RWPE1 (cell line): ENCODE measurements at regions not wholly inside any gene's neighbourhood (a gene's known extent, or its start where the extent isn't known, plus 50 kb on each side); places are given as distances from the start of the nearest gene placed in this dataset.

Experiments used
- CTCF ChIA-PET: fragments of 350-600 bp; sonication (Branson Sonifier 250); formaldehyde crosslinking; extraction: SDS; loops from one replicate; lab custom pipeline; 2021; lab: Yijun Ruan, JAX
- POLR2A ChIA-PET: fragments of 400-600 bp; formaldehyde crosslinking; extraction: SDS; loops from one replicate; lab custom pipeline; 2020; ENCODE audit warnings: antibody characterized with exemption; ENCODE audit not compliant: low non-redundant PET; lab: Yijun Ruan, JAX
- DNase-seq: peaks from one replicate; pipeline ENCODE4 v3.0.0; 2012; ENCODE audit warnings: low spot score
- H3K27ac ChIP-seq: fragments of 450-650 bp; 2 replicates; pipeline ENCODE4 v1.5.1; 2017
- CTCF ChIP-seq: fragments of 450-650 bp; conservative IDR thresholded peaks from 2 replicates; pipeline ENCODE4 v1.5.1; 2017; ENCODE audit warnings: low read depth, mild to moderate bottlenecking

DNA sequence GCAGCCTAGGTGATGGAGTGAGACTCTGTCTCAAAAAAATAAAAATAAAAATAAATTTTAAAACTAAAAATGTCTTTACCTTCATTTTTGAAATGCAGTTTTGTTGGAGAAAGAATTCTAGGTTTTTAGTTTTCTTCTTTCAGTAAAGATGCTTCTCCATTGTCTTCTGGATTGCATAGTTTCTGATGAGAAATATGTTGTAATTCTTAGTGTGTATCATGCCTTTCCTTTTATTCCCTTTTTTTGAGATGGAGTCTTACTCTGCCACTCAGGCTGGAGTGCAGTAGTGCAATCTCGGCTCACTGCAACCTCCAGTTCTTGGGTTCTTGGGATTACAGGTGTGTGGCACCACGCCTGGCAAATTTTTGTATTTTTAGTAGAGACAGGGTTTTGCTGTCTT lies 130.0 kb upstream of the FBXO11 start:
- no peak for DNase-seq
- TF ChIP-seq CTCF: no peak
- ChIA-PET POLR2A (no interaction called here), CTCF (no interaction called here)
- no peak overlapping the region for H3K27ac ChIP-seq

DNA sequence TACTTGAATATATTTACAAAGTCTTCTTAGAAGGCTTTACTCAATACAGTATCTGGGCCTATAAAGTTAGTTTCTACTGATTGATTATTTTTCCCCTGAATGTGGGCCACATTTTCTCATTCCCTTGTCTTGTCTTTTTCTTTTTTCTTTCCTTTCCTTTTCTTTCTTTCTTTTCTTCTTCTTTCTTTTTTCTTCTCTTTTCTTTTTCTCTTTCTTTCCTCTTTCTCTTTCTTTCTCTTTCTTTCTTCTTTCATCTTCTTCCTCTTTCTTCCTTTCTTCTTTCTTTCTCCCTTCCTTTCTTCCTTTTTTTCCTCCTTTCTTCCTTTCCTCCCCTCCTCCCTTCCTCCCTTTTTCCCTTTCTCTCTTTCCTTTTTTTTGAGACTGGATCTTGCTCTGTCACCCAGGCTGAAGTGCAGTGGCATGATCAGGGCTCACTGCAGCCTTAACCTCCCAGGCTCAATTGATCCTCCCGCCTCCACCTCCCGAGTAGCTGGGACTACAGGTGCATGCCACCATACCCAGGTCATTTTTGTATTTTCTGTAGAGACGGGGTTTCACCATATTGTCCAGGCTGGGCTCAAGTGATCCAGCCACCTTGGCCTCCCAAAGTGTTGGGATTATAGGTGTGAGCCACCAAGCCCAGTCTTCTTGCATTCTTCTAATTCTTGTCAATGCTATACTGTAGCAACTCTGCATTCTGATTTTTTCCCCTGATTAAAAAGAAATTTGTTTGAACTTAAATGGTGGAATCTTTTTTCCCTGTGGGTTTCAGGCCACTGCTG lies 133.1 kb upstream of the FBXO11 start:
- CTCF ChIA-PET: no interaction called here
- TF ChIP-seq CTCF: no peak
- POLR2A ChIA-PET: no interaction called here
- H3K27ac ChIP-seq: no peak overlapping the region
- DNase-seq: no peak

DNA sequence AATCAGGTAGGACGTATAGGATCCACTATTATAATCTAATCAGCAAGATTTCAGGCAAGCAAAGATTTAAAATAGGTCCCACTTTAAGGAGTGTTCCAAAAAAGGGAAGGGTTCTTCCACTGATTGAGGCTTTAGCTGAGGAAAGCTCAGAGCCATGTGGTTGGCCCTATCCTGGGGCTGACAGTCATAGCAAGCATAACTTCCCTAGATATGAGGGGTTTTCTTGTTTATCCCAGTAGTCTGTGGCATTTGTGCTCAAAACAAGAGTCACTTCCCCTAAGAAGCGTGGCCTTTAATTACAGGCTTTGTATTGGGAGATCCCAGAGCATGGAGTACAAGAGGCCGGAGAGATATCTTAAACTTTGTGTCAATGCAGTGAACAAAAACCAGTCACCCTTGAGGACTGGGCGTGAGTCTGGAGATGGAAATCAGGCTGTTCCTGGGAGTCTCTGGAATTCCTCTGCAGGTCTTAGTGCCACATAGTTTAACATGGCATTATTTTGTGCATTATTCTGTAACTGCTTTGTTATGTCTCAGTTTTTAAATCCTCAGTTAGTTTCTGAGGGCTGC lies 136.9 kb upstream of the FBXO11 start:
- ChIA-PET CTCF (no interaction called here), POLR2A (no interaction called here)
- no peak overlapping the region for H3K27ac ChIP-seq
- TF ChIP-seq CTCF: no peak
- no peak for DNase-seq

GRCh38 chr2:48043746-48044145 lies 137.4 kb upstream of the FBXO11 start:
- CTCF ChIA-PET: no interaction called here
- no peak overlapping the region for H3K27ac ChIP-seq
- DNase-seq: no peak
- POLR2A ChIA-PET: no interaction called here
- TF ChIP-seq CTCF: no peak

GRCh38 chr2:48045613-48046012 lies 139.3 kb upstream of the FBXO11 start:
- ChIA-PET CTCF (interaction anchor here (0.5 kb wide), 1 partner anchor 58 kb away, joined by 3 read pairs; no protein-coding TSS in a partner anchor), POLR2A (no interaction called here)
- H3K27ac ChIP-seq: no peak overlapping the region
- DNase-seq: no peak
- TF ChIP-seq CTCF: no peak

- POLR2A ChIA-PET: no interaction called here
- CTCF ChIA-PET: no interaction called here
- no peak for TF ChIP-seq CTCF
- H3K27ac ChIP-seq: no peak overlapping the region
- DNase-seq: no peak
Measured at GRCh38 chr2:48048476-48049171, 142.3 kb upstream of the FBXO11 start.
